GM19438 (cell line): ENCODE measurements at regions not wholly inside any gene's neighbourhood (a gene's known extent, or its start where the extent isn't known, plus 50 kb on each side); places are given as distances from the start of the nearest gene placed in this dataset.
"Not testable (repeated sequence)": the region's sequence is repeated elsewhere in the genome, so short reads cannot be mapped to it uniquely, and the experiment has no call there.

Experiments
- ATAC-seq: cut with Tn5 transposase; IDR thresholded peaks from one replicate; pipeline ENCODE4 v1.9.1; 2021; ENCODE audit warnings: low read depth; ENCODE audit not compliant: unreplicated experiment

DNA sequence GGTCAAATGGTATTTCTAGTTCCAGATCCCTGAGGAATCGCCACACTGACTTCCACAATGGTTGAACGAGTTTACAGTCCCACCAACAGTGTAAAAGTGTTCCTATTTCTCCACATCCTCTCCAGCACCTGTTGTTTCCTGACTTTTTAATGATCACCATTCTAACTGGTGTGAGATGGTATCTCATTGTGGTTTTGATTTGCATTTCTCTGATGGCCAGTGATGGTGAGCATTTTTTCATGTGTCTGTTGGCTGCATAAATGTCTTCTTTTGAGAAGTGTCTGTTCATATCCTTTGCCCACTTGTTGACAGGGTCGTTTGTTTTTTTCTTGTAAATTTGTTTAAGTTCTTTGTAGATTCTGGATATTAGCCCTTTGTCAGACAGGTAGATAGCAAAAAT is 269.9 kb upstream of the NREP start:
- ATAC-seq, result not testable (repeated sequence)

DNA sequence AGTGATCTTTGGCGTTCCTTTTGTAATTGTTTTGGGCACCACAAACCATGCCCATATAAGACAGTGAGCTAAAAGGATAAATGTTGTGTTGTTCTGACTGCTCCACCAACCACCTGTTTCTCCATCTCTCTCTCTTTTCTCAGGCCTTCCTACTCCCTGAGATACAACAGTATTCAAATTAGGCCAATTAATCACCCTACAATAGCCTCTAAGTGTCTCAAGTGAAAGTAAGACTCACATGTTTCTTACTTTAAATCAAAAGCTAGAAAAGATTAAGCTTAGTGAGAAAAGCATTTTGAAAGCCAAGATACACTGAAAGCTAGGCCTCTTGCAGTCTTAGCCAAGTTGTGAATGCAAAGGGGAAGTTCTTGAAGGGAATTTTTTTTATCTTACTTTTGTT is 268.8 kb upstream of the NREP start:
- no peak for ATAC-seq

DNA sequence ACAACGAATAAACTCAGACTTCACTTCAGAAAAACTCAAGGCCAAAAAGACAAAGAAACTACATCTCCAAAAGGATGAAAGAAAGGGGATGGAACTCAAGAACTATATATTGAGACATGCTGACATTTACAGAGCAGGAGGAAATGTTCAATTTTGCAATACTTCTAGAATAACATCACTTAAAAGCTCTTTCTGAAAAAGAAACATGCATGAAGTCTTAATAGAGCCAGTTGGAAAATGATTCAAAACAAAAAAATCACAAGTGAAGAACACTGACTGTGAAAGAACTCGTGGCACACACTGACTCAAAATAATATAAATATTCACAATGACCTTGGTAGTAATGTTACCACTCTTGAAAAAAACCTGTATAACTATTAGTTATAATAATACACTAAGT is 267.8 kb upstream of the NREP start:
- ATAC-seq, result no peak

DNA sequence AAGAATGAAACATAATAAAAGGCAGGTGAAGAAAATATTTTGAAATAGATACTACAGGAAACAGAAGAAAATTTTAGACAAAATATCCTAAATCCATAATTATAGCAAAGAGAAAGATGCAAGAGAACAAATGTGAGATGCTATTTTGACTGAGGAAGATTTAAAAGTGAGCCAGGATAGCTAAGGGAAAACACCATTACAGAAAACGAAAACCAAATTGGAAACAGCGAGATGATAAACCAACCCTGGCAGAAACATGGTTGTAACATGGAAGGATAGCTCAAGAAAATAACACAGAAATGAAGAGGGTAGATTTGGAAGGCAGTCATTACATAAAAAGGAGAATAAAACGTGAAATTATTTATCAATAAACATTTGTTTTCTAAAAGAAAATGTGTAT is 267.2 kb upstream of the NREP start:
- ATAC-seq, result no peak

DNA sequence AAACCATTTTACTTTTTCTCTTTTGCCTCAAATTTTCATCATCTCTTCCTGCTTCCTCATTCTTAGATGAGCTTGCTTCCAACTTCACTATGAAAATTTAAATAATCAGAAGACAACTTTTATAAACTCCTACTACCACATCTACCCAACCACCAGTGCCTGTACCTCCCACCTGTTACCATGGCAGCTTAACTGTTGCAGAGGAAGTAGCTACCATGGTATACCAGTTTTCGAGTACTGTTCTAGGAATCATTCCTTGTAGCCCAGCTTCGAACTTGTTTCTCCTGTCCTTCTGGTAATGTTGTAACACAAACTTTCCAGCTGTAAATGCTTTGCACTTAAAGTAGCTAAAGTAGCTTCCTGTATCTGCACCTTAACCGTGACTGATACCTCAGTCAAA is 266.8 kb upstream of the NREP start:
- ATAC-seq, result no peak

DNA sequence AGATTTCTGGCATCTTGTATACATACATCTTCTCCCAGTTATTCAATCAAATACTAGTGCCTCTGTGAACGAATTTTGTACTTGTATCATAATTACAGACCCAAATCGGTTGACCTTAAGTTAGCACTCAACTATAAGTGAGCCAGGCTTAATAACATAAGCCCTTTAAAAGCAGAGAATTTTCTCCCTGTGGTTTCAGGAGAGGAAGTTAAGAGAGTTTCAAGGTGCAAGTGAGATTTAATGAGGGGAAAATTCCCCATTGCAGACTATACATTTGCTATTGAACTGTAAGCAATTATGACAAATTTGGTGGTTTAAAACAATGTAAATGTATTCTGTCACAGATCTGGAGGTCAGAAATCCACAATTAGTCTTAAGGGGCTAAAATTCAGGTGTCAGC is 261.9 kb upstream of the NREP start:
- no peak for ATAC-seq

DNA sequence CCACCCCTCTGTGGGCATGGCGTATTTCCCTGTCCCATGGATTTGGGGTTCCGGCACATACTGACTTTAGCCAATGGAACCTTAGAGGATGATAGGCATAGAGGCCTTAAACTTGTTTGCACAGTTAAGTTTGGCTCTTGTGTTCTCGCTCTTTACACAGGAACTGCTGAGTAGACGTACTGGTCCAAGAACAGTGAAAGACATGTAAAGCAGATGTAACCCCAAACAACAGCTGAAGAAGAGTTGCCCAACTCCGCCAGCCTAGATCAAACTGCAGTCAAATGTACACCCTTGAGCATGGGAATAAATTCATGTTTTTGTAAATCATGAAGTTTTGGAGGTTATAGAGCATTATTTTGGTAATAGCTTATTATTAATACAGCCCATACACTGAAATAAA is 260.0 kb upstream of the NREP start:
- no peak for ATAC-seq

DNA sequence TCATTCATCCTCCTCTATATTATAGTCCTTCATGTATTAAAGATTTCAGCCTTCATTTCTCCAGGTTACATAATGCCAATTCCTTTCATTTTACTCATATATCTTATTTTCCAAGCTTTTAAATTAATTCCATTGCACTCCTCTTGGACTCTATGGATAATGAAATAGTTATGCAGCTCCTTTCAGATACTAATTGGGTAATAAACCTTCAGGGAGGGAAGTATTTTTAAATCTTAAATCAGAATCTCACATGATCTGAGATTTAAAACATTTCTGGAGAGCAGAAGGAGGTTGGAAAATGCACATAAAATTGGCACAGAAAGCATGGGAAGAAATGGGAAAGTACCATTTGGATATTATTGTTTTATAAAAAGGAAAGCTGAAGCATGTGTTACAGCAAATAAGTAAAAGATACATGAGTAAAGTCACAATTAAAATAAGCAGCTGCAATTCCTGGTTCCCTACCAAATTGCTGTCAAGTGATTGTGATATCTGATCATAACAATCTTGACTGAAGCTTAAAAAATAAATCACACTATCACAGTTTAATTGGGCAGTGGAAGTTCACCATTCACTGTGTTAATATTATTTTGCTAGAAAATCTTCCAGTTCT is 257.9 kb upstream of the NREP start:
- ATAC-seq, result no peak

DNA sequence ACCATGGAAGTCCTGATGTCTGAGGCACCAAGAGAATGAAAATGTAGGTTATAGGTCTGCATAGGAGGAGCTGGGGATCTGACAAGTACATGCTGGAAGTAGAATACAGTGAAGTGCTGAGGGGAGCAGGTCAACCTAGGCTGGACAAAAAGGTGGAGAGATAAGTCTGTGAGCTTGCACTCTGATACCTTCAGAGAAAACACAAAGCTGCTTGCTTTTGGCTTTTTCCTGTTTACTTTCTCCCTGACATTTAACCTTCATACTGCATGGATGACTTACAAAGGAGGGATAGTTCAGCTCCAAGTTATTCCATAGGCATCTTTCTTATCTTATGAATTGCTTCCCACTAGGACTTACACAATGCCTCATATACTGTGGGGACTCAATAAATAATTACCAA is 256.7 kb upstream of the NREP start:
- no peak for ATAC-seq

DNA sequence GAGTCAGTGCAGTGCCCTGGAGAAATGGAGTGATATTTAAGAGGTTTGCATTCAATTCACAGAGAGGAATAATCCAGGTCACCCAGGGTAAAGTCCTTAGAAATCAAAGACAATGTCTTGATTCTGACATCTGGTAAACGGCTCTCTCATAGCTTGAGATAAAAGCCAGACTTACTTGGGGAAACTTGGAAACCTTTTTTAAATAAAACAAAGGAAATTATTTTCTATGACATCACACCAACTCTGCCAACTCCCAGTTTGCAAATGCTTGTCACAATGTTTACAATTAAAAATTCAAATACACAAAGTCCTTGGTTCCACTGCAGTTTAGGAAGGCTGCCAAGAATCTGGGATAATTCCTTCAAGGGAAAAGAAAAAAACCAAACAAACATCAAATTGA is 255.1 kb upstream of the NREP start:
- no peak for ATAC-seq

DNA sequence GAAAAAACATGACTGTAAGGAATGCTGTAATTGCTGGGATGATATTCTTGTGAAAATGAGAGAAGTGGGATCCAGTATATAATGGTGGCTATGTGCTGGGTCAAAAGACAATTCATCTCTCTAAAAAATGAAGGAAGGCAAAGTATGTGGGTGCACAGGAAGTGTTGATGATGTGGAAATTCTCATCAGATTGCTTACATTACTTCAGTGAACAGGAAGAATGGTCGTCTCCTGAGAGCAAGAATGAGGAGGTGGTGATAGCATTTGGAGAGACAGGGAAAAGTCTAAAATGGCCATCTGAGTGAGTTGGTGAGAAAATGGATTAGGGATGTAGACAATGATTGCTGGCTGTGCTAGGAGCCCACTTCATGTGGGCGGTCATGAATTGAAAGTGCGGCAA is 253.5 kb upstream of the NREP start:
- no peak for ATAC-seq

DNA sequence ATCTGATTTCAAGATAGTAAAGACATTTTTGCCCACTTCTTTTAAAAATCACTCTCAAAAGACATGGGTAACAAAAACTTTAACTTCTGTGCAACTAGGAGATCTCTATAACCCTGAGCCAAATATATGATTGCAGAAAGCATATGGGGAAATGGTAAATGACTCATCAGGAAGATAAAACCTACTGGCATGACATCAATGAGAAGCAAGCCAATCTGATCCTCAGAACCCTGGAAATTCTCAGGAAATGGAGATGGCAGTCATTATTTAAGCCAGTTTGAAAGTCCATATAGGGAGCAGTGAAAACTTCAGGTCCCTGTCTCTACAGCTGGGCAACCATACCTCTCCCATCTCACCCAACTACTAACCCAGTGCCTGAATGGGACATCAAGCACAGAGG is 249.7 kb upstream of the NREP start:
- ATAC-seq, result no peak

DNA sequence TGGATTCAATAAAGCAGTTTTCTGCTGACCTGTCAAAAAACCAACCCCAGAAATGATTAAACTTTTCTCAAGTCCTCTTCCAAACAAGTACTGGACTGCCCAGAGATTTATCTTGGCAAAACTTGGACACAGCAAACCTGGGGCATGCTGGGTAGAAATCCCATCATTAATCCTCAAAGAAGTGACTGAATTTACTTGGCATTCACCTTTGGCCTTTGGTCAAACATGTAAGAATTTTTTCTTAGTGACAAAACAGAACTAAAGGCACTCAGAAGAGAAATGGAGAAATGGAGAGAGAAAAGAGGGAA is 248.6 kb upstream of the NREP start:
- ATAC-seq, result no peak

DNA sequence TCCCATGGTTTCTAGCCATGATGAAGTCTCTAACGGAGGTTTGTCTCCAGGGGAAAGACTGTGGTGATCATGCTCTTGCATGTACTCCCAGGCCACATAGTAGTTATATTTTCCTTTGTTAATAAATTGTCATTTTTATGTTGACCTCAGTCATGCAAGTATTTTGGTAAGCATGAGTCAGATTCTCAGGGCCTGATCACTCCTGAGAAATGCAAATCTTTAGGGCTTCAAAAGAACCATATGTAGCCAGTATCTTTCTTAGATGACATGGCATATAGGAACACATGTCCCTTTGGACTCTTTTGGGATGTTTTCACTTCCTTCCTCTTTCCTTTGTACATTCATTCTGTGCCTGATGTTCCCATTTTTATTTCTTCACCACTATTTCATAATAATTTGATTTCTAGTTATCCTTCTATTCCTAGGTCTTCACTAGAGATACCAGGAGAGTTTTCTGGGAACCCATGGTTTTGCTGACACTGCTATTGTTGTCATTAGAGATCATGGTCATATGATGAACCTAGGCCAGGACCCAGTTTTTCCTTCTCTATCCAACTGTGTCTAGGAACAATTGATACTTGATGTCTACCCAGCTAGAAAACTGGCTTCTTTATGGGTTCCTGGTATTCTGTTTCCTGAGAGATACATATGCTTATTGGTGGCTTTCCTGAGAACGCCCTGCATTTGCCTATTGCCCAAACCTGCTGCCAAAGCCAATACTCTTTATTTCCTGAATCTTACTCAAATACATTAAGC is 248.1 kb upstream of the NREP start:
- ATAC-seq, result peak; percentile 79

DNA sequence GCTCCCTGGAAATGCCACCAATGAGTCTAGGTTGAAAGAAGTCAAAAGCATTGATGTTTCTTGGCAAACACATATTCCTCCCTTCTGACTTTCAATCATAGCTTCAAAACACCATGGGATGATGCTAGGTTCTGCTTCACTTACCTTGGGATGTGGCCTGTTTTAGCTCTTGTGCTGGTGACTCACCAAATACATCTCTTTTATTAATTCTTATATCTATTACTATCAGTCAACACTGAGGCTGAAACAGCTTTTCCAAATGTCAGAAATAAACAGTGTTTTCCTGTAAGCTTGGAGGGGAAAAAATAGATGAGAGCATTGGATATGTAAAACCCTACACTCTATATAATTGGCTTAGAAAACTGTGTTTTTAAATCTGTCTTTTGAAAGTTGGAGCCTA is 245.4 kb upstream of the NREP start:
- no peak for ATAC-seq

DNA sequence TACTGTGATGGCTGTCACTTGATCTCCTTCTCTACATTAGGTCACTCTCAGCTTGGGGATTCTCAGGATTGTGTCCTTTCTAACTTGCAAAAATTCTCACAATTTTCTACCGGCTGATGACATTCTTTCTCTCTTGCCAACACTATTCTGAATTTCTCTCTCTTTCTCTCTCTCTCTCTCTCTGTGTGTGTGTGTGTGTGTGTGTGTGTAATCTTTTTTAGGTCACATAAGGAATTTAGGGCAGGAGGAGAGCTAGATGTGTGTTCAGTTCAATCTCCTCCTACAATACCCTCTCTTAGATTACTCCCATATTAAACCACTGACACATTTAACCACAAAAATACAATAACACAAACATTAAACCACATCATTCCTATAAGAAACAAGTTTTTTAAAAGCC is 242.3 kb upstream of the NREP start:
- ATAC-seq, result no peak

DNA sequence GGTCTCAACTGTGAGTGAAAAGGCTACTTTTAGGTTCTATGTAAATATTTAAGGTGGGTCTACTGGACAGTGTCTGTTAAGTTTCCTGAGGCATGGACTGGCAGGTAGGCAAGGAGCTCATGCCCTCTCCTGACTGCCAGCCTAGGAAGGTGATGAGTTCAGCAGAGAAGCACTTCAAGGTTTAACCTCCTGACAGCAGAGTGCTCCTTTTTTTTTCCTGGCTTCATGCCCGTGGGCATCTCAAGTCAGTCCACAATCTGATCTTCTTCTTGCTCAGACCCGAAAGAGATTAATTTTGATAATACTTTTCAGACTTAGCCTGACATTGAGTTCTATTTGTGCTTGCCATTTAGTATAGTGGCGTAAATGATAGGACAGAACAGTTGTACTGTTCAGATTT is 241.9 kb upstream of the NREP start:
- ATAC-seq, result no peak

DNA sequence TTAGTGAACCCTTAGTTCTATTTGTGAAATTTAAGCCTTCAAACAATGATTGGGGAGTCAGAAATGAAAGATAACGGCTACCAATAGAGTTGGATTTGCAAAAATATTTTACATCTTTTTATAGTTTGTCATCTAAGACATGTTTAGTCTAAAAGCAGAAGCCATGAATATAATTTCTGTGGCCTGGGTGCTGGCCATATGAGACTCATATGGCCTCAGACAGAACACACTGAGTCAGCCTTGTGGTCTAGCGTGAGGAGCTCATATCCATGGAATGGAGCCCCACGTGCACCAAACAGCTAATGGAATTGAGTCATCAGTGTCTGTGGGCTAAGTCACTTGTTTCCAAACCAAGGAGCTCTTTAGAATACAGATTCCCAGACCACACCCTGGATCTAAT is 240.7 kb upstream of the NREP start:
- ATAC-seq, result no peak

DNA sequence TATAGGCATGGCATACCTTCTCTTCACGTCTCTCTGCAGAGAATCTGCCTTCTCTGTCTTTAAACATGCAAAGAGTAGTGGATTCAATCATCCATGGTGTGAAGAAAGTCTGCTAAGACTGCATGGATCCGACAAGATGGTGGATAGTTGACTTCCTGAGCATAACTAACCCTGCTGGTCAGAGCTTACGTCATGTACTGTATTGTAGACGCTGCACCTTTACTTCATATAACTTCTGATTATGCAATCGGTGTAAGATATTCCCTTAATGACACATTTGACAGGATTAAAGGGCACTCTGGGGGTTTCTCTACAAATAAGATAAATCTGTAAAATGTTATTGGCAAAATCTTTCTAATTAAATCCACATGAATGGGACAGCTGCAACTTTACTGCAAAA is 240.3 kb upstream of the NREP start:
- no peak for ATAC-seq

DNA sequence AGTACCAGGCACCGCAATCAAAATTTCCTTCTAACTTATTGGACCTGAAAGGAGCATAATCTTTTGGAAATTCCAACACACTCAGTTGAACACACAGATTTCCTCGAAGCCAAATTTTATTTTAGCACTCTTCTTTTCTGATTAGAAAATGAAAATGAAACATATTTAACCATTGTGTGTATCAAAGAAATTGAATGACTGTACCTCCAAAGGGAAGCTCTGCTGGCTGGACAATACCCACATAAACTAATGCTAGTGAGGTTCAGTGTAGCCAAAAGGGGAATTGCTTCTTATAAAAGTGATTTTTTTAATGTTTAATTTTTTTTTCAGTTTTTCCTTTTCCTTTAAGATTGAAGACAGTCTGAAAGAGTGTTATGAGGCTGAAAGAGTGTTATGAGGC is 239.6 kb upstream of the NREP start:
- ATAC-seq, result no peak

DNA sequence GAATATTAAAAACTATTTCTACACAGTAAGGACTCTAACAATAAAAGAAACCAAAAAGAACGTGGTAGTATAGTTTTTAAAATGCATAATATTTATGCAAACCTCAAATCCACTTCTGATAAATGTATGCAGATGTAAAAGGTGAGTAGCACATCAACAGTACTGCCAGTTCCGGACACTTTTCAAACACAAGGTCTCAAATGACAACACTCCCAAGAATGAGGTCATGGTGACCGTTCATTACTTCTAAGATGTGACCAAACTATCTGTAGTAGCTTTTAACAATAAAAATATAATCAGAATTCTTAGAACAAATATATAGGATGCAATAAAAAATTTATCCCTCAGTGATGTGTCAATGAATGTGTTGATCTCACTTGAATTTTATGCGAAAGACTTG is 238.7 kb upstream of the NREP start:
- no peak for ATAC-seq

DNA sequence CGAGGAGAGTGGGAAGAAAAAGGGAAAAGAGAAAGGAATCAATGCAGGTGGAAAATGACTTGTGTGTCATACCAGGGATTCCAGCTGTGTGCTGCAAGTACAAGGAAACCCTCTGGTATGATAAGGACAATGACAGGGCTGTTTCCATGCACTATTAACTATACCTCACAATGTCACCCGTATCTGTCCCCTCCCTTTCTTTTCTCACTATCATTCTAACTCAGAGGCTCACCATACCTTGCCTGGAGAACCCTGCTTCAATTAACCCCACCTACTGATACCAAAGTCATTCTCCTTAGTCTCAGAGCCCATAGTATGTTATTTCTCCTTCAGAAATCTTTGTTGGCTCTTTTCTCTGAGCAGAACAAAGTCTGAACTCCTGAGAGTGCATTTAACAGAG is 236.2 kb upstream of the NREP start:
- no peak for ATAC-seq

DNA sequence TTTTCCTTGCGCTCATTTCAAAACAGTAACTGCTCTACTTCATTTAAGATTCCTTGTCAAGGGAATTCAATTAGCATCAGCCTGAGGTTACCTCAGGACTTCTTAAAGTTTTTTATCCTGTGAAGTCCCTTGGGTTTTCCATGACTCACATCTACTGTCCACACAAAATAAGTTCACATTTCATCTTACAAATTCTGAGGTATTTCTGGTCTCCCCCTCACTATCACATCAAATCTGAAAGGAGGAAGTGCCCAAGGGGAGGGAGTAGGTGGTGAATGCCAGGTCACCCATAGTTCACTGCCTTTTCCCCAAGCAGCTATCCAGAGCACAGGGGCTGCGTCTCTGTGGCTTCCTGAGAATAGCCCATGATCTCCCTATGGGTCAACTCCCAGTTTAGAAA is 227.1 kb upstream of the NREP start:
- ATAC-seq, result no peak
